Neural crest cell (in vitro differentiated cells): ENCODE measurements at regions not wholly inside any gene's neighbourhood (a gene's known extent, or its start where the extent isn't known, plus 50 kb on each side); places are given as distances from the start of the nearest gene placed in this dataset.
"Not testable (repeated sequence)": the region's sequence is repeated elsewhere in the genome, so short reads cannot be mapped to it uniquely, and the experiment has no call there.

Experiments
- DNase-seq: peaks from one replicate; pipeline ENCODE4 v3.0.0; 2021; ENCODE audit warnings: low read depth, mixed read lengths, low spot score
- H3K27ac Mint-ChIP-seq: one replicate; pipeline ENCODE4 v1.8.0; 2021; ENCODE audit warnings: mild to moderate bottlenecking, mixed read lengths; ENCODE audit not compliant: unreplicated experiment
- H3K27me3 Mint-ChIP-seq: 2 replicates; pipeline ENCODE4 v1.8.0; 2021; ENCODE audit warnings: low read depth, mild to moderate bottlenecking, mixed read lengths
- H3K36me3 Mint-ChIP-seq: 2 replicates; pipeline ENCODE4 v1.8.0; 2021; ENCODE audit warnings: low read depth, mild to moderate bottlenecking, mixed read lengths
- H3K4me1 Mint-ChIP-seq: 2 replicates; pipeline ENCODE4 v1.8.0; 2021; ENCODE audit warnings: mixed read lengths
- H3K4me3 Mint-ChIP-seq: one replicate; pipeline ENCODE4 v1.8.0; 2021; ENCODE audit warnings: mild to moderate bottlenecking, mixed read lengths
- H3K9me3 Mint-ChIP-seq: 2 replicates; pipeline ENCODE4 v1.8.0; 2021; ENCODE audit warnings: mixed read lengths
- TF ChIP-seq, protein P1 (sequence below): fragments of 200-600 bp; sonication (generic); conservative IDR thresholded peaks from 2 replicates; pipeline ENCODE4 v1.5.0; 2021; ENCODE audit warnings: antibody characterized with exemption, mild to moderate bottlenecking

DNA sequence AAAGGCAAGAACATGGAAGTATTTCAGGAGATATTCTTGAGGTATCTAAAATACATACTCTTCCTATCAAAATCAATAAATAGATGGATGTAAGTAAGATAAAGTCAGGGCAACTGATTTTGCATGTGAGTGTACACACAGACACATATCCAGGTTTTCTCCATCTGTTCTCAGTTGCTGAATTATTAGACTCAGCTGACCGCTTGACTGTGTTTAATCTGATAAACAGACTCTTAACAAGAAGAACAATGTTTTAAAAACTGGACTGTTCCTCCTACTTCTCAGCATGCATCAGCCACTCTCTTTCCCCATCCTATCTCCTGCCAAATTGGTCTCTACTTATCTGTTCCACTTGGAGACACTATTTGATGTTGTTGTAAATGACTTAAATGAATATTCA is 73.5 kb downstream of the GOLGA8G start:
- TF ChIP-seq, protein P1, sequence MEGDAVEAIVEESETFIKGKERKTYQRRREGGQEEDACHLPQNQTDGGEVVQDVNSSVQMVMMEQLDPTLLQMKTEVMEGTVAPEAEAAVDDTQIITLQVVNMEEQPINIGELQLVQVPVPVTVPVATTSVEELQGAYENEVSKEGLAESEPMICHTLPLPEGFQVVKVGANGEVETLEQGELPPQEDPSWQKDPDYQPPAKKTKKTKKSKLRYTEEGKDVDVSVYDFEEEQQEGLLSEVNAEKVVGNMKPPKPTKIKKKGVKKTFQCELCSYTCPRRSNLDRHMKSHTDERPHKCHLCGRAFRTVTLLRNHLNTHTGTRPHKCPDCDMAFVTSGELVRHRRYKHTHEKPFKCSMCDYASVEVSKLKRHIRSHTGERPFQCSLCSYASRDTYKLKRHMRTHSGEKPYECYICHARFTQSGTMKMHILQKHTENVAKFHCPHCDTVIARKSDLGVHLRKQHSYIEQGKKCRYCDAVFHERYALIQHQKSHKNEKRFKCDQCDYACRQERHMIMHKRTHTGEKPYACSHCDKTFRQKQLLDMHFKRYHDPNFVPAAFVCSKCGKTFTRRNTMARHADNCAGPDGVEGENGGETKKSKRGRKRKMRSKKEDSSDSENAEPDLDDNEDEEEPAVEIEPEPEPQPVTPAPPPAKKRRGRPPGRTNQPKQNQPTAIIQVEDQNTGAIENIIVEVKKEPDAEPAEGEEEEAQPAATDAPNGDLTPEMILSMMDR, result no peak
- Mint-ChIP-seq H3K27ac (no peak overlapping the region), H3K4me1 (no peaks in the 10 kb centered on the region), H3K9me3 (no peaks in the 10 kb centered on the region), H3K27me3 (peaks cover 23% of the 10 kb centered on the region), H3K4me3 (no peak overlapping the region), H3K36me3 (no peaks in the 10 kb centered on the region)
- DNase-seq, result no peak

DNA sequence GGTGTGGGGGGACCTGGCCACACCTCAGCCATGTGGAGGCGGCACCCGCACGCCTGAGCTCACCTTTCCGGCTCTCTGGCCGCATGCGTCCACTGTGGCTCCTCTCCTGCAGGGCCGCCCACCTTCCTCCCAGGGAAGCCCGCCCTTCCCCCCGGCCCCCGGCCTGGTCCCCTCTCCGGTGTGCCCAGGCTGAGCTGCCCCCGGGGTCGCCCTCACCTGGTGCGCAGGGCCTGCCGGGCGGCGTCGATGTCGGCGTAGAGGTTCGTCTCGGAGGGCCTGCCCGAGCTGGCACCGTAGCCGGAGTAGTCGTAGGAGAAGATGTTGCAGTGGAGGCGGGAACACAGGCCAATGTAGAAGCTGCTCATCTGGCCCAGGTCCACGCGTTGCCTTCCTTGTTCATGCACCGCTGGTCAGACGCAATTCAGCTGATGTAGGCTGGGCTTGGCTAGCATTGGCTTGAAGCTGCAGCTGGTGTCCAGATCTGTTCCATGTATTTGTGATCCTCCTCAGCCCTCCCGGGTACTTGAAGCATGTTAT is 75.3 kb downstream of the GOLGA8G start:
- H3K36me3 Mint-ChIP-seq, H3K9me3 Mint-ChIP-seq, DNase-seq, H3K4me1 Mint-ChIP-seq, H3K27ac Mint-ChIP-seq: not testable (repeated sequence)
- peaks cover 23% of the 10 kb centered on the region for H3K27me3 Mint-ChIP-seq
- H3K4me3 Mint-ChIP-seq, result peak overlapping the region; percentile 5

DNA sequence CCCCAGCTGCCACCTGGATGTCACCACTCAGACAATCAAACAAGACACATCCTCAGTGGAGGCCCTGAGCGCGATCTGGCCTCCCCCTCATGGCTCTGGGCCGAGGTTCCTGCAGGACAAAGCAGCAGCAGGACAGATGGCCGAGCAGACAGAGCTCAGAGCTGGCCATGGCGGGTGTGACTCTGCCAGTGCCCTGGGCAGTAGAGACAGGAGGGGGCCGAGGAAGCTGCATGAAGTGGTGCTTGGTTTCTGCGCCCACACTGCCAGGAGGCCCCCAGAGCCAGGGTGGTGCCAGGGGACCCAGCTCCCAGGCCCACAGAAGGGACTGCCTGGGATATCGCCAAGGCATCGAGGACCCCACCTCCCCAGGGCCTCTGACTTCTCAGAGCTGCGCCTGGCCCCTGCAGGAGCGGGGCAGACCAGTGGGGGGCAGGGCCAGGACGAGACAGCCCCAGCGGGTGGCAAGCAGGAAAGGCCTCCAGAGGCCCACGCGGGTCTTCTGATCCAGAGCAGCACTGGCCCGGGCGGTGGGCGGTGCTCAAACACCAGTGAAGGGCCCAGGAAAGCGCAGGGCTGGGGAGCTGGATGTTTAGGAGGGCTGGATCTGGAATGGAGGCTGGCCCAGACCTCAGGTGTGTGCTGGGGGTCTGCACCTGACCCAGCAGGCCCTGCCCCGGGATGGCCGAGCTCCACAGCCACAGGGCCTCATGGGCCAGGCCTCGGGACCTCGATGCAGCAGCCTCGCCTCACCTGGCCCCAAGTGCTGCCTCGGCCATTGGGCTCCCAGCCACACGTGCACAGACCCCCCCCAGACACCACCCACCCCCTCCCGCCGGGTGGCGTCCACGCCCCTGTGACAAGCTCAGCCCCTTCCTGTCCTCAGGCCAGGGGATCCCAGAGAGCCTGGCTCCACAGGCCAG is 76.0 kb downstream of the GOLGA8G start:
- H3K4me3 Mint-ChIP-seq, result no peak overlapping the region
- no peaks in the 10 kb centered on the region for H3K4me1 Mint-ChIP-seq
- TF ChIP-seq, protein P1, result no peak
- peaks cover 23% of the 10 kb centered on the region for H3K27me3 Mint-ChIP-seq
- DNase-seq, result no peak
- no peaks in the 10 kb centered on the region for H3K9me3 Mint-ChIP-seq
- H3K27ac Mint-ChIP-seq, result no peak overlapping the region
- H3K36me3 Mint-ChIP-seq, result no peaks in the 10 kb centered on the region

DNA sequence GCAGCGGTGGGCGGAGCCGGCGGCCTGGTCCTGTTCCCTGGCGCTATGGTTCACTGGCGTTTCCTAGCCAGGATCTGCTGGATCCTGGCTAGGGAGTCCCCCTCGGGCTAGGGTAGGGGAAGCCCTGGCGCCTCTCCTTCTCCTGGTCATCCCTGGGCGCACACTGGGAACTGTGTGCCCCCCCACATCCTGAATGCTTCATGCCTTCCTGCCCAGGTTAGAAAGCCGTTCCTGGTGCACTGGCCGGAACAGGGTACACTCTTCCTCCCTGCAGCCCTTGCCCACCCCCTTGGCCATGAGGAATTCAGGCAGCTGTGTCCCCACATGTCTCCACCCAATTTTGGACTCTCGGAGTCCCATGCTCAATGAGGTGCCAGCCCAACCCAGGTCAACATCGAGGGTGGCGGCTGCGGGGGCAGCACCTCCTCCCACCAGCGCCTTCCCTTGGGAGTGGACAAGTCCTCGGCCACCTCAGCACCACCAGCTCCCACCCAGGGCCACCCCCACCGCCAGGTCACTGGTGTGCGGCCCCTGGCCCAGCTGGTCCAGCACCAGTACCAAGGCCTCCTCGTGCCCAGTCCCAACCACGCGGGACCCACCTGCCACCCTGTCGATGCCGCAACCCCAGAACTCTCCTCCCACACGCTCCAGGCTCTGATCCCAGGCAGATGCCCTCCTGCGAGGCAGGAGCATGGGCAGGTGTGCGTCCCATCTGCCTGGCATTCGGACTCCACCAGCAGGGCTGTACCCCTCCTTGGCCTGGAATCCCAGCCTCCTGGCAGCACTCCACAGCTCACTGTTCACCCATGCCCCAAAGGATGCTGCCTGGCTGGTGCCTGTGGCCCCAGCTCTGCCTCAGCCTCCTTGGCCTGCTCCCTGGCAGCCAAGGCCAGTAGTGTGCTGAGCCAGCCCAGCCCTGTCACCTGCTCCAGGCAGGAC is 77.0 kb downstream of the GOLGA8G start:
- not testable (repeated sequence) for H3K36me3 Mint-ChIP-seq, DNase-seq, H3K27ac Mint-ChIP-seq, H3K4me1 Mint-ChIP-seq, H3K9me3 Mint-ChIP-seq
- H3K4me3 Mint-ChIP-seq, result peak overlapping the region; percentile 38
- H3K27me3 Mint-ChIP-seq, result peaks cover 23% of the 10 kb centered on the region

DNA sequence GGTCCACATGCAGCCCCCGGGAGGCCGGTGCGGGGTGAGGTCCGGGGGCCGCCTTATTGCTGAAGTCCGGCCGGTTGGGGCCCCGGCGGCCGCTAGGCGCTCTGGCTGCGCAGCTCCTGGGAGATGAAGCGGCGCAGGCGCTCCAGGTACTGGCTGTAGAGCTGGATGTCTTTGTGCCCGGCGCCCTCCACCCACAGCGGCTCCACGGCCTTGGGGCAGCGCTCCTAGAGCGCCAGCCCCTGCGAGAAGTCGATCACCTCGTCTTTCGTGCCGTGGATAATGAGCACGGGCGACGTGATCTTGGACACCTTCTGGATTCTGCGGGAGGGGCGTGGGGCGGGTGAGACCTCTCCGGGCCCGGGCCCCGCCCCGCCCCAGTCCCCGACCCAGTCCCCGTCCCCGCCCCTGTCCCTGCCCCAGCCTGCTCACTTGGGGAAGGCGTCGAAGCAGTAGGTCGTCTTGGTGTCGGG is 76.3 kb downstream of the GOLGA8F start:
- H3K4me3 Mint-ChIP-seq, H3K4me1 Mint-ChIP-seq, H3K27ac Mint-ChIP-seq, H3K9me3 Mint-ChIP-seq, H3K36me3 Mint-ChIP-seq: not testable (repeated sequence)
- peaks cover 23% of the 10 kb centered on the region for H3K27me3 Mint-ChIP-seq
- DNase-seq, result peak; percentile 16
- TF ChIP-seq, protein P1, result peak; percentile 31
